ENCODE measurements at regions not wholly inside any gene's neighbourhood (a gene's known extent, or its start where the extent isn't known, plus 50 kb on each side); places are given as distances from the start of the nearest gene placed in this dataset.

- Histone ChIP-seq H3K36me3 (ENCODE audit: control insufficient read depth, insufficient read depth, low read length) (no peaks in the 10 kb centered on the region), H3K9ac (ENCODE audit: extremely low read depth, low read length, poor library complexity, severe bottlenecking) (no peak overlapping the region), H3K27me3 (ENCODE audit: control insufficient read depth, insufficient read depth, low read length, poor library complexity, severe bottlenecking) (no peaks in the 10 kb centered on the region), H3K9me3 (ENCODE audit: control insufficient read depth, low read length) (no peaks in the 10 kb centered on the region), H3K4me3 (ENCODE audit: low read length) (no peak overlapping the region), H3K4me1 (ENCODE audit: control insufficient read depth, insufficient read depth, low read length) (peaks cover 3% of the 10 kb centered on the region), H3K27ac (ENCODE audit: low read depth, low read length) (no peak overlapping the region)
- Mint-ChIP-seq H3K27ac (no peak overlapping the region), H3K4me3 (no peak overlapping the region), H3K27me3 (ENCODE audit: insufficient read depth) (no peaks in the 10 kb centered on the region), H3K9me3 (no peaks in the 10 kb centered on the region), H3K4me1 (peaks cover 17% of the 10 kb centered on the region), H3K36me3 (ENCODE audit: low read depth) (no peaks in the 10 kb centered on the region)
- DNase-seq = no peak
- TF ChIP-seq CTCF (conservative IDR thresholded peaks at IDR 0.05) = no peak
- WGBS, 2 experiments (ENCODE audit: insufficient coverage in 1 of 2, insufficient read length in 1 of 2) = 94 to 100% methylated on average over 1 to 2 of the region's 2 CpGs
These were observed 338.5 kb downstream of the PLK2 start for GRCh38 chr5:58121391-58121790.

- Mint-ChIP-seq H3K9me3 (no peaks in the 10 kb centered on the region), H3K27me3 (ENCODE audit: insufficient read depth) (no peaks in the 10 kb centered on the region), H3K36me3 (ENCODE audit: low read depth) (no peaks in the 10 kb centered on the region), H3K4me1 (peaks cover 13% of the 10 kb centered on the region), H3K4me3 (no peak overlapping the region), H3K27ac (no peak overlapping the region)
- no peak for TF ChIP-seq CTCF (conservative IDR thresholded peaks at IDR 0.05)
- Histone ChIP-seq H3K27ac (ENCODE audit: low read depth, low read length) (no peak overlapping the region), H3K4me1 (ENCODE audit: control insufficient read depth, insufficient read depth, low read length) (no peaks in the 10 kb centered on the region), H3K9me3 (ENCODE audit: control insufficient read depth, low read length) (no peaks in the 10 kb centered on the region), H3K27me3 (ENCODE audit: control insufficient read depth, insufficient read depth, low read length, poor library complexity, severe bottlenecking) (no peaks in the 10 kb centered on the region), H3K36me3 (ENCODE audit: control insufficient read depth, insufficient read depth, low read length) (no peaks in the 10 kb centered on the region), H3K9ac (ENCODE audit: extremely low read depth, low read length, poor library complexity, severe bottlenecking) (no peak overlapping the region), H3K4me3 (ENCODE audit: low read length) (no peak overlapping the region)
- DNase-seq = no peak
- 87 to 100% methylated on average over 2 of the region's 2 CpGs for WGBS, 2 experiments (ENCODE audit: insufficient coverage in 1 of 2, insufficient read length in 1 of 2)
These were observed 342.3 kb downstream of the PLK2 start for GRCh38 chr5:58117542-58117941.

- Histone ChIP-seq H3K36me3 (ENCODE audit: control insufficient read depth, insufficient read depth, low read length) (no peaks in the 10 kb centered on the region), H3K27me3 (ENCODE audit: control insufficient read depth, insufficient read depth, low read length, poor library complexity, severe bottlenecking) (no peaks in the 10 kb centered on the region), H3K9ac (ENCODE audit: extremely low read depth, low read length, poor library complexity, severe bottlenecking) (no peak overlapping the region), H3K9me3 (ENCODE audit: control insufficient read depth, low read length) (no peaks in the 10 kb centered on the region), H3K4me3 (ENCODE audit: low read length) (no peak overlapping the region), H3K4me1 (ENCODE audit: control insufficient read depth, insufficient read depth, low read length) (no peaks in the 10 kb centered on the region), H3K27ac (ENCODE audit: low read depth, low read length) (no peak overlapping the region)
- Mint-ChIP-seq H3K27ac (no peak overlapping the region), H3K27me3 (ENCODE audit: insufficient read depth) (no peaks in the 10 kb centered on the region), H3K9me3 (no peaks in the 10 kb centered on the region), H3K4me3 (no peak overlapping the region), H3K4me1 (peaks cover 13% of the 10 kb centered on the region), H3K36me3 (ENCODE audit: low read depth) (no peaks in the 10 kb centered on the region)
- DNase-seq = no peak
- WGBS, 2 experiments (ENCODE audit: insufficient coverage in 1 of 2, insufficient read length in 1 of 2) = 90 to 100% methylated on average over 1 to 3 of the region's 3 CpGs
- TF ChIP-seq CTCF (conservative IDR thresholded peaks at IDR 0.05) = no peak
These were observed 343.5 kb downstream of the PLK2 start for GRCh38 chr5:58116346-58116745.

All from endodermal cell (in vitro differentiated cells).